Astrocyte (in vitro differentiated cells and primary cell): ENCODE measurements at regions not wholly inside any gene's neighbourhood (a gene's known extent, or its start where the extent isn't known, plus 50 kb on each side); places are given as distances from the start of the nearest gene placed in this dataset.
"Not testable (repeated sequence)": the region's sequence is repeated elsewhere in the genome, so short reads cannot be mapped to it uniquely, and the experiment has no call there.

Experiments used
- DNase-seq: peaks from one replicate; pipeline ENCODE4 v3.0.0-alpha.2; 2010; ENCODE audit warnings: low read depth
- FAIRE-seq: peaks from 2 replicates; lab custom pipeline; 2011; peaks lifted over from hg19 to GRCh38; lab: Jason Lieb, UNC
- H2AFZ ChIP-seq: 2 replicates; pipeline ENCODE4 v1.6.0; 2012; ENCODE audit warnings: low read depth, low read length, inconsistent platforms
- H3K27ac ChIP-seq: 2 replicates; pipeline ENCODE4 v1.5.1; 2011; ENCODE audit warnings: low read depth, low read length, inconsistent platforms
- H3K27me3 ChIP-seq: 2 replicates; pipeline ENCODE4 v1.6.0; 2011; ENCODE audit warnings: low read length, inconsistent platforms; ENCODE audit not compliant: insufficient read depth
- H3K36me3 ChIP-seq: 2 replicates; pipeline ENCODE4 v1.5.1; 2011; ENCODE audit warnings: low read length, inconsistent platforms; ENCODE audit not compliant: insufficient read depth
- H3K4me1 ChIP-seq: 2 replicates; pipeline ENCODE4 v1.5.1; 2011; ENCODE audit warnings: low read length, inconsistent platforms; ENCODE audit not compliant: insufficient read depth
- H3K4me2 ChIP-seq: 2 replicates; pipeline ENCODE4 v1.6.0; 2012; ENCODE audit warnings: low read length, inconsistent platforms
- H3K4me3 ChIP-seq: 2 replicates; pipeline ENCODE4 v1.5.1; 2011; ENCODE audit warnings: low read depth, mild to moderate bottlenecking, low read length, inconsistent platforms; ENCODE audit not compliant: insufficient read depth
- H3K79me2 ChIP-seq: 2 replicates; pipeline ENCODE4 v1.6.0; 2012; ENCODE audit warnings: mild to moderate bottlenecking, low read length, inconsistent platforms; ENCODE audit not compliant: insufficient read depth
- H3K9ac ChIP-seq: 2 replicates; pipeline ENCODE4 v1.6.0; 2012; ENCODE audit warnings: mild to moderate bottlenecking, low read length, inconsistent platforms
- H3K9me3 ChIP-seq: 2 replicates; pipeline ENCODE4 v1.5.1; 2012; ENCODE audit warnings: low read depth, mild to moderate bottlenecking, low read length, inconsistent platforms; ENCODE audit not compliant: insufficient read depth
- H4K20me1 ChIP-seq: 2 replicates; pipeline ENCODE4 v1.6.0; 2012; ENCODE audit warnings: low read length, inconsistent platforms; ENCODE audit not compliant: insufficient read depth
- H3K27ac Mint-ChIP-seq: one replicate; pipeline ENCODE4 v1.8.0; 2021; ENCODE audit warnings: mild to moderate bottlenecking, mixed read lengths; ENCODE audit not compliant: unreplicated experiment
- H3K27me3 Mint-ChIP-seq: one replicate; pipeline ENCODE4 v1.8.0; 2021; ENCODE audit warnings: low read depth, mixed read lengths; ENCODE audit not compliant: unreplicated experiment
- H3K36me3 Mint-ChIP-seq: one replicate; pipeline ENCODE4 v1.8.0; 2021; ENCODE audit warnings: low read depth, mixed read lengths; ENCODE audit not compliant: unreplicated experiment
- H3K4me1 Mint-ChIP-seq: one replicate; pipeline ENCODE4 v1.8.0; 2021; ENCODE audit warnings: low read depth, mixed read lengths; ENCODE audit not compliant: unreplicated experiment
- H3K4me3 Mint-ChIP-seq: one replicate; pipeline ENCODE4 v1.8.0; 2021; ENCODE audit warnings: mild to moderate bottlenecking, moderate library complexity, mixed read lengths; ENCODE audit not compliant: unreplicated experiment
- H3K9me3 Mint-ChIP-seq: one replicate; pipeline ENCODE4 v1.8.0; 2021; ENCODE audit warnings: mild to moderate bottlenecking, mixed read lengths; ENCODE audit not compliant: unreplicated experiment
- EZH2 ChIP-seq: IDR thresholded peaks from 2 replicates; pipeline ENCODE4 v1.6.1; 2012; ENCODE audit warnings: mild to moderate bottlenecking, low read length, inconsistent platforms; ENCODE audit not compliant: insufficient read depth
- TF ChIP-seq, protein P1 (sequence below): IDR thresholded peaks from 2 replicates; pipeline ENCODE4 v1.5.1; 2011; ENCODE audit warnings: low read depth, mild to moderate bottlenecking, inconsistent platforms, low read length, moderate library complexity; ENCODE audit not compliant: insufficient read depth

GRCh38 chr11:98296091-98296880, 724.5 kb upstream of the CNTN5 start:
- Mint-ChIP-seq H3K36me3 (no peaks in the 10 kb centered on the region), H3K4me1 (no peaks in the 10 kb centered on the region), H3K27me3 (no peaks in the 10 kb centered on the region), H3K4me3 (no peak overlapping the region), H3K27ac (no peak overlapping the region), H3K9me3 (no peaks in the 10 kb centered on the region)
- DNase-seq (no peak), FAIRE-seq (no peak)
- Histone ChIP-seq H3K4me2 (no peak overlapping the region), H3K4me1 (no peaks in the 10 kb centered on the region), H4K20me1 (no peaks in the 10 kb centered on the region), H3K36me3 (no peaks in the 10 kb centered on the region), H2AFZ (no peak overlapping the region), H3K27me3 (no peaks in the 10 kb centered on the region), H3K4me3 (no peak overlapping the region), H3K9ac (no peak overlapping the region), H3K79me2 (no peaks in the 10 kb centered on the region), H3K9me3 (no peaks in the 10 kb centered on the region), H3K27ac (no peak overlapping the region)
- TF ChIP-seq EZH2: no peak
- TF ChIP-seq, protein P1, sequence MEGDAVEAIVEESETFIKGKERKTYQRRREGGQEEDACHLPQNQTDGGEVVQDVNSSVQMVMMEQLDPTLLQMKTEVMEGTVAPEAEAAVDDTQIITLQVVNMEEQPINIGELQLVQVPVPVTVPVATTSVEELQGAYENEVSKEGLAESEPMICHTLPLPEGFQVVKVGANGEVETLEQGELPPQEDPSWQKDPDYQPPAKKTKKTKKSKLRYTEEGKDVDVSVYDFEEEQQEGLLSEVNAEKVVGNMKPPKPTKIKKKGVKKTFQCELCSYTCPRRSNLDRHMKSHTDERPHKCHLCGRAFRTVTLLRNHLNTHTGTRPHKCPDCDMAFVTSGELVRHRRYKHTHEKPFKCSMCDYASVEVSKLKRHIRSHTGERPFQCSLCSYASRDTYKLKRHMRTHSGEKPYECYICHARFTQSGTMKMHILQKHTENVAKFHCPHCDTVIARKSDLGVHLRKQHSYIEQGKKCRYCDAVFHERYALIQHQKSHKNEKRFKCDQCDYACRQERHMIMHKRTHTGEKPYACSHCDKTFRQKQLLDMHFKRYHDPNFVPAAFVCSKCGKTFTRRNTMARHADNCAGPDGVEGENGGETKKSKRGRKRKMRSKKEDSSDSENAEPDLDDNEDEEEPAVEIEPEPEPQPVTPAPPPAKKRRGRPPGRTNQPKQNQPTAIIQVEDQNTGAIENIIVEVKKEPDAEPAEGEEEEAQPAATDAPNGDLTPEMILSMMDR: no peak

- Mint-ChIP-seq H3K4me3 (no peak overlapping the region), H3K9me3 (no peaks in the 10 kb centered on the region), H3K4me1 (no peaks in the 10 kb centered on the region), H3K27ac (no peak overlapping the region), H3K27me3 (no peaks in the 10 kb centered on the region), H3K36me3 (no peaks in the 10 kb centered on the region)
- H3K9me3 ChIP-seq: no peaks in the 10 kb centered on the region
- H4K20me1 ChIP-seq: no peaks in the 10 kb centered on the region
- no peaks in the 10 kb centered on the region for H3K27me3 ChIP-seq
- H3K4me2 ChIP-seq: no peak overlapping the region
- no peak overlapping the region for H3K27ac ChIP-seq
- H2AFZ ChIP-seq: no peak overlapping the region
- H3K4me3 ChIP-seq: no peak overlapping the region
- H3K4me1 ChIP-seq: no peaks in the 10 kb centered on the region
- H3K36me3 ChIP-seq: no peaks in the 10 kb centered on the region
- no peak overlapping the region for H3K9ac ChIP-seq
- no peaks in the 10 kb centered on the region for H3K79me2 ChIP-seq
- TF ChIP-seq EZH2: no peak
- no peak for FAIRE-seq
- DNase-seq: no peak
These were observed 720.0 kb upstream of the CNTN5 start for GRCh38 chr11:98300719-98301118.

GRCh38 chr11:98307827-98308491, 712.8 kb upstream of the CNTN5 start:
- Mint-ChIP-seq H3K27me3 (no peaks in the 10 kb centered on the region), H3K4me1 (no peaks in the 10 kb centered on the region)
- FAIRE-seq: no peak

GRCh38 chr11:98330306-98330705, 690.4 kb upstream of the CNTN5 start:
- H2AFZ ChIP-seq, FAIRE-seq, H3K27ac Mint-ChIP-seq, H3K36me3 ChIP-seq, H3K79me2 ChIP-seq, DNase-seq, H3K4me2 ChIP-seq, H3K9me3 ChIP-seq, H3K9ac ChIP-seq, H3K27ac ChIP-seq, H3K36me3 Mint-ChIP-seq, H3K27me3 Mint-ChIP-seq, H3K4me3 Mint-ChIP-seq, H3K9me3 Mint-ChIP-seq, H3K4me1 ChIP-seq, H3K27me3 ChIP-seq, H4K20me1 ChIP-seq, H3K4me3 ChIP-seq, H3K4me1 Mint-ChIP-seq: not testable (repeated sequence)

More at GRCh38 chr11:98307827-98308491, 712.8 kb upstream of the CNTN5 start:
- Histone ChIP-seq H3K79me2 (no peaks in the 10 kb centered on the region), H2AFZ (no peak overlapping the region), H3K4me2 (no peak overlapping the region), H4K20me1 (no peaks in the 10 kb centered on the region), H3K4me3 (no peak overlapping the region), H3K9me3 (no peaks in the 10 kb centered on the region), H3K4me1 (no peaks in the 10 kb centered on the region), H3K27me3 (no peaks in the 10 kb centered on the region), H3K27ac (no peak overlapping the region), H3K9ac (no peak overlapping the region), H3K36me3 (no peaks in the 10 kb centered on the region)
- no peaks in the 10 kb centered on the region for H3K9me3 Mint-ChIP-seq
- H3K27ac Mint-ChIP-seq: no peak overlapping the region
- DNase-seq: no peak
- no peaks in the 10 kb centered on the region for H3K36me3 Mint-ChIP-seq
- no peak for TF ChIP-seq EZH2
- TF ChIP-seq, protein P1: no peak
- H3K4me3 Mint-ChIP-seq: no peak overlapping the region
